ENCODE measurements at regions not wholly inside any gene's neighbourhood (a gene's known extent, or its start where the extent isn't known, plus 50 kb on each side); places are given as distances from the start of the nearest gene placed in this dataset.

GRCh38 chr20:53822534-53822933 lies 228.9 kb upstream of the ZNF217 start:
- TF ChIP-seq POLR2A (IDR thresholded peaks at IDR 0.05; ENCODE audit: low read depth, low read length) (no peak), POLR2AphosphoS5 (IDR thresholded peaks at IDR 0.05; ENCODE audit: low read depth, low read length) (no peak), SPI1 (IDR thresholded peaks at IDR 0.05; ENCODE audit: low read depth, low read length) (no peak), TAF1 (IDR thresholded peaks at IDR 0.05; ENCODE audit: low read depth, low read length) (no peak)
